DND-41 (cell line): ENCODE measurements at regions not wholly inside any gene's neighbourhood (a gene's known extent, or its start where the extent isn't known, plus 50 kb on each side); places are given as distances from the start of the nearest gene placed in this dataset.

Experiments
- CTCF ChIP-seq: IDR thresholded peaks from 2 replicates; pipeline ENCODE4 v1.5.1; 2012; ENCODE audit warnings: borderline replicate concordance, low read length, moderate library complexity, mild to moderate bottlenecking; ENCODE audit not compliant: poor library complexity, severe bottlenecking; ENCODE audit errors: extremely low read depth
- EZH2 ChIP-seq: IDR thresholded peaks from 3 replicates; pipeline ENCODE4 v1.6.1; 2012; ENCODE audit warnings: borderline replicate concordance, low read depth, mild to moderate bottlenecking, moderate library complexity, low read length, inconsistent platforms; ENCODE audit not compliant: severe bottlenecking

GRCh38 chr5:125149110-125149509 is 402.7 kb upstream of the ZNF608 start:
- TF ChIP-seq CTCF (no peak), EZH2 (no peak)
